Endodermal cell (in vitro differentiated cells): ENCODE measurements at regions not wholly inside any gene's neighbourhood (a gene's known extent, or its start where the extent isn't known, plus 50 kb on each side); places are given as distances from the start of the nearest gene placed in this dataset.
"Not testable (repeated sequence)": the region's sequence is repeated elsewhere in the genome, so short reads cannot be mapped to it uniquely, and the experiment has no call there.

ENCODE experiments used
- DNase-seq: peaks from one replicate; pipeline ENCODE4 v3.0.0-alpha.2; 2017
- H3K27ac ChIP-seq: 2 replicates; pipeline ENCODE4 v1.5.1; 2013; ENCODE audit warnings: mild to moderate bottlenecking, low read depth, low read length, moderate library complexity
- H3K27me3 ChIP-seq: 2 replicates; pipeline ENCODE4 v1.6.1; 2013; ENCODE audit warnings: mild to moderate bottlenecking, low read length, moderate library complexity; ENCODE audit not compliant: insufficient read depth, control insufficient read depth, poor library complexity, severe bottlenecking
- H3K36me3 ChIP-seq: 2 replicates; pipeline ENCODE4 v1.7.0; 2013; ENCODE audit warnings: mild to moderate bottlenecking, low read length, moderate library complexity; ENCODE audit not compliant: control insufficient read depth, insufficient read depth
- H3K4me1 ChIP-seq: one replicate; pipeline ENCODE4 v1.7.0; 2013; ENCODE audit warnings: low read length; ENCODE audit not compliant: control insufficient read depth, insufficient read depth
- H3K4me3 ChIP-seq: 2 replicates; pipeline ENCODE4 v1.5.1; 2013; ENCODE audit warnings: mild to moderate bottlenecking, low read length, moderate library complexity
- H3K9ac ChIP-seq: 2 replicates; pipeline ENCODE4 v1.6.1; 2013; ENCODE audit warnings: mild to moderate bottlenecking, low read length, moderate library complexity; ENCODE audit not compliant: poor library complexity, severe bottlenecking; ENCODE audit errors: extremely low read depth
- H3K9me3 ChIP-seq: 2 replicates; pipeline ENCODE4 v1.6.1; 2013; ENCODE audit warnings: mild to moderate bottlenecking, low read length, moderate library complexity; ENCODE audit not compliant: control insufficient read depth
- H3K27ac Mint-ChIP-seq: 2 replicates; pipeline ENCODE4 v1.8.0; 2020; ENCODE audit warnings: mixed read lengths
- H3K27me3 Mint-ChIP-seq: 2 replicates; pipeline ENCODE4 v1.8.0; 2021; ENCODE audit warnings: mild to moderate bottlenecking, mixed read lengths; ENCODE audit not compliant: insufficient read depth
- H3K36me3 Mint-ChIP-seq: 2 replicates; pipeline ENCODE4 v1.8.0; 2020; ENCODE audit warnings: low read depth, mixed read lengths
- H3K4me1 Mint-ChIP-seq: 2 replicates; pipeline ENCODE4 v1.8.0; 2020; ENCODE audit warnings: mixed read lengths
- H3K4me3 Mint-ChIP-seq: 2 replicates; pipeline ENCODE4 v1.8.0; 2020; ENCODE audit warnings: mild to moderate bottlenecking, moderate library complexity, mixed read lengths
- H3K9me3 Mint-ChIP-seq: 2 replicates; pipeline ENCODE4 v1.8.0; 2020; ENCODE audit warnings: mild to moderate bottlenecking, mixed read lengths
- WGBS, 2 experiments: methylation state at CpG; one replicate each; pipeline versions ENCODE4 v1.1.5 to v1.1.7; 2013; ENCODE audit warnings: missing lambda C conversion rate in 2 of 2, mixed read lengths in 1 of 2; ENCODE audit not compliant: insufficient coverage in 1 of 2, insufficient read length in 1 of 2; 5-methylcytosine and 5-hydroxymethylcytosine counted together
- TF ChIP-seq, protein P1 (sequence below): fragments of 200-600 bp; sonication (generic); conservative IDR thresholded peaks from 2 replicates; pipeline ENCODE4 v1.5.0; 2021; ENCODE audit warnings: antibody characterized with exemption, mild to moderate bottlenecking

GRCh38 chr14:83632375-83632774, 1897.6 kb upstream of the FLRT2 start:
- H3K36me3 Mint-ChIP-seq, result peaks cover 2% of the 10 kb centered on the region
- Histone ChIP-seq H3K36me3 (no peaks in the 10 kb centered on the region), H3K9ac (no peak overlapping the region), H3K4me1 (no peaks in the 10 kb centered on the region), H3K27ac (no peak overlapping the region), H3K4me3 (no peak overlapping the region), H3K27me3 (no peaks in the 10 kb centered on the region), H3K9me3 (no peaks in the 10 kb centered on the region)
- peaks cover 7% of the 10 kb centered on the region for H3K4me1 Mint-ChIP-seq
- H3K9me3 Mint-ChIP-seq, result peaks cover 15% of the 10 kb centered on the region
- H3K27me3 Mint-ChIP-seq, result no peaks in the 10 kb centered on the region
- H3K4me3 Mint-ChIP-seq, result no peak overlapping the region
- TF ChIP-seq, protein P1, sequence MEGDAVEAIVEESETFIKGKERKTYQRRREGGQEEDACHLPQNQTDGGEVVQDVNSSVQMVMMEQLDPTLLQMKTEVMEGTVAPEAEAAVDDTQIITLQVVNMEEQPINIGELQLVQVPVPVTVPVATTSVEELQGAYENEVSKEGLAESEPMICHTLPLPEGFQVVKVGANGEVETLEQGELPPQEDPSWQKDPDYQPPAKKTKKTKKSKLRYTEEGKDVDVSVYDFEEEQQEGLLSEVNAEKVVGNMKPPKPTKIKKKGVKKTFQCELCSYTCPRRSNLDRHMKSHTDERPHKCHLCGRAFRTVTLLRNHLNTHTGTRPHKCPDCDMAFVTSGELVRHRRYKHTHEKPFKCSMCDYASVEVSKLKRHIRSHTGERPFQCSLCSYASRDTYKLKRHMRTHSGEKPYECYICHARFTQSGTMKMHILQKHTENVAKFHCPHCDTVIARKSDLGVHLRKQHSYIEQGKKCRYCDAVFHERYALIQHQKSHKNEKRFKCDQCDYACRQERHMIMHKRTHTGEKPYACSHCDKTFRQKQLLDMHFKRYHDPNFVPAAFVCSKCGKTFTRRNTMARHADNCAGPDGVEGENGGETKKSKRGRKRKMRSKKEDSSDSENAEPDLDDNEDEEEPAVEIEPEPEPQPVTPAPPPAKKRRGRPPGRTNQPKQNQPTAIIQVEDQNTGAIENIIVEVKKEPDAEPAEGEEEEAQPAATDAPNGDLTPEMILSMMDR, result no peak
- DNase-seq, result no peak
- no peak overlapping the region for H3K27ac Mint-ChIP-seq

DNA sequence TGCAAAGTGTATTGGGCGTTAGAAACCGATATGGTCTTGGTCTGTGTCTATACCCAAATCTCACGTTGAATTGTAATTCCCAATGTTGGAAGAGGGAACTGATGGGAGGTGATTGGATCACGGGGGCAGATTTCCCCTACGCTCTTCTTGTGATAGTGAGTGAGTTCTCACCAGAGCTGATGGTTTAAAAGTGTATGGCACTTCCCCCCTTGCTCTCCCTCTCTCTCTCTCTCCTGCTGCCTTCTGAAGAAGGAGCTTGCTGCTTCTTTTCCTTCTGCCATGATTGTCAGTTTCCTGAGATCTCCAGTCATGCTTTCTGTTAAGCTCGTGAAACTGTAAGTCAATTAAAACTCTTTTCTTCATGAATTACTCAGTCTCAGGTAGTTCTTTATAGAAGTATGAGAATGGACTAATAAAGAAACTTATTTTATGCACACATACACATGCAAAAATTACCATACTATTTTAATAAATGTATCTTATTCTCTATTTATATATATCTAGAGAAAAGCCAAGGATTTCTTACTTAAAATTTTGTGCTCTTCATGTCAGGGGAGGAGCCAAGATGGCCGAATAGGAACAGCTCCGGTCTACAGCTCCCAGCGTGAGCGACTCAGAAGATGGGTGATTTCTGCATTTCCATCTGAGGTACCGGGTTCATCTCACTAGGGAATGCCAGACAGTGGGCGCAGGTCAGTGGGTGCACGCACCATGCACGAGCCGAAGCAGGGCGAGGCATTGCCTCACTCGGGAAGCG, 1891.0 kb upstream of the FLRT2 start:
- Histone ChIP-seq H3K9ac (no peak overlapping the region), H3K27me3 (no peaks in the 10 kb centered on the region), H3K9me3 (no peaks in the 10 kb centered on the region), H3K4me1 (no peaks in the 10 kb centered on the region), H3K36me3 (no peaks in the 10 kb centered on the region), H3K27ac (no peak overlapping the region), H3K4me3 (no peak overlapping the region)
- peak overlapping the region; percentile 37 for H3K4me3 Mint-ChIP-seq
- H3K27ac Mint-ChIP-seq, result no peak overlapping the region
- H3K9me3 Mint-ChIP-seq, result peaks cover 9% of the 10 kb centered on the region
- WGBS, 2 experiments, result 88 to 89% methylated on average over 11 to 18 of the region's 18 CpGs
- H3K27me3 Mint-ChIP-seq, result no peaks in the 10 kb centered on the region
- no peaks in the 10 kb centered on the region for H3K4me1 Mint-ChIP-seq
- H3K36me3 Mint-ChIP-seq, result no peaks in the 10 kb centered on the region
- TF ChIP-seq, protein P1, result no peak
- no peak for DNase-seq

GRCh38 chr14:83639505-83639875, 1890.5 kb upstream of the FLRT2 start:
- not testable (repeated sequence) for H3K4me3 ChIP-seq, H3K36me3 ChIP-seq, H3K36me3 Mint-ChIP-seq, H3K27ac Mint-ChIP-seq, H3K9ac ChIP-seq, H3K27me3 Mint-ChIP-seq, H3K27me3 ChIP-seq, H3K9me3 Mint-ChIP-seq, H3K4me1 Mint-ChIP-seq, H3K4me1 ChIP-seq, H3K27ac ChIP-seq, H3K9me3 ChIP-seq, DNase-seq
- H3K4me3 Mint-ChIP-seq, result peak overlapping the region; percentile 37
- 89 to 94% methylated on average over 7 to 18 of the region's 18 CpGs for WGBS, 2 experiments

DNA sequence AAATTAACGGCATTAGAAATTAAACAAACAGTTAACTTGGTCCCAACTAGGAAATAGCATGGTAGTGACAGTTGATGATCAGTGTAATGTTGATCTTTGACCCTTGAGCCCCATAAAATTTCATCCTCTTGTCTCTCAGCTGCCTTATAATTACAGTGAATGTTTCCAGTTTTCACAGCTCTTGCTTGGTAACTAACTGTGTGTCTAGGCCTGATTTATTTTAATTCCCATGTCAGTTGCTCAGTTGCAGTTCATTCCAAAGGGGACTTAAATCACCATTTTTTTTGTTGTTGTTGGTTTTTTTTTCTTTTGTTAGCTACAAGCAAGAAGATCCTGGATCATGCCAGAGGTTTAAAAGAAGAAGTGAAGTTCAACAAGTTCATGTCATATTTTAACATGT, 1883.7 kb upstream of the FLRT2 start:
- Histone ChIP-seq H3K9me3 (no peaks in the 10 kb centered on the region), H3K36me3 (no peaks in the 10 kb centered on the region), H3K27me3 (no peaks in the 10 kb centered on the region), H3K4me3 (no peak overlapping the region), H3K27ac (no peak overlapping the region), H3K4me1 (no peaks in the 10 kb centered on the region), H3K9ac (no peak overlapping the region)
- no peaks in the 10 kb centered on the region for H3K36me3 Mint-ChIP-seq
- H3K27me3 Mint-ChIP-seq, result no peaks in the 10 kb centered on the region
- H3K27ac Mint-ChIP-seq, result no peak overlapping the region
- 83% methylated on average over 1 of the region's 1 CpG; no CpG with 5 or more reads in 1 of the 2 experiments for WGBS, 2 experiments
- no peak overlapping the region for H3K4me3 Mint-ChIP-seq
- peaks cover 5% of the 10 kb centered on the region for H3K9me3 Mint-ChIP-seq
- TF ChIP-seq, protein P1, result no peak
- H3K4me1 Mint-ChIP-seq, result no peaks in the 10 kb centered on the region
- no peak for DNase-seq
